ENCODE measurements at regions not wholly inside any gene's neighbourhood (a gene's known extent, or its start where the extent isn't known, plus 50 kb on each side); places are given as distances from the start of the nearest gene placed in this dataset.
A peak's percentile ranks its signal among the peaks of the same experiment; 100 is the strongest.

DNA sequence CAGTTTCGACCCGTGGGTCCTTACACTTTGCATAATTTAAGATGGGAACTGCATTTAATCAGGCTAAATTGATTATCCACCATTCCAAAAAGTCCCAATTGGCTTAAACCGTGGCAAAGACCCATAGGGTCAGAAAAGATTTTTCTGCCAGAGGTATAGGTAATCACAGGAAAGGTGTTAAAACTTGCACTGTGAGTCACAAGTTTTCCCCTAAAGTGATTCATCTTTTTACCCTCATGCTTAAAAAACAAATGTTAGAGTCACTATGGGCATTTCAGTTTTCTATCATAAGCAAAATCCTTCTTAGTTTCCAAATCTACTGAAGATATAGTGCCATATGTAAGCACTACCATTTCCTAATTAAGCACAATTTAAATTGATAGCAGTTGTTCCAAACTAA lies 1079.8 kb downstream of the ADGRL2 start:
- no peak for DNase-seq (ENCODE audit: low spot score)

DNA sequence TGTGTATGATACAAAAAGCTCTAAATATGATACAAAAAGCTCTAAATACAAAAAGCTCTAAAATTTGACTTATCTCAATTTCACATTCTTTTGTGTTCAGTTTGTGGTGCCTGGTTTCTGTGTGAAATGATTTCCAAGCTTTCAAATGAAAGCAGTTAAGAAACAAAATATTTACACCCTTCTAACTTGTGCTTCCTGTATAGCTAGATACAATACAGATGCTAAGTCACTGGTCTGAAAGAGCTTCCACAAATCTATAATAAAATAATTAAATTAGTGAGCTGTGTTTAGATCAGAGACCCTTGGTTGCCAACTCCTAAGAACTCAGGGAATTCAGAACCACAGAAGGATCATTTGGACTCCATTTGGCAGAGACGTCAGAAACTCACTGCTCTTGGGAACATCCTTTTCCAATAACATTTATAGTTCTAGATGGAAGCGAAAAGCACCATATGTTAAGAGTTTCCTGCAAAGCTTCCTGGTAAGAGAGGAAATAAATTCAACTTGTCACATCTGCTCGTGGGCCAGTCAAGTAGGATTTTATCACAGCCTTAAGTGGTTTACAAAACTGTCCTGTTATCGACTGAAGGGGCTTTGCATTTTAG lies 1079.1 kb downstream of the ADGRL2 start:
- DNase-seq (ENCODE audit: low spot score): peak; percentile 19

DNA sequence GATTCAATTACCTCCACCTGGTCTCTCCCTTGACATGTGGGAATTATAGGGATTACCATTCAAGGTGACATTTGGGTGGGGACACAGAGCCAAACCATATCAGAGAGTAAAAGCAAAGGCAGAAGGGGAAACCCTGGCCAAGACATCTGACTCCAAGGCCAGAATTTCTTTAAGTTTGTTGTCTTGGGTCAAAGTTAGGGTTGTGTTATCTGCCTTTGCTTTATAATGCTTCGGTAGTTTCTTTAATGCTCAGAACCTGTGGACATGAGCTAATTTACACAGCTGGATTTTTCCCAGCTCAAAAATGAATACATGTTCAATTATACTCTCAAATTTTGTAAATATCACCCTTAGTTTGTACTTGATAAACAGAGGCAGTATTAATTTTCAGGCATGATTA lies 1074.4 kb downstream of the ADGRL2 start:
- no peak for DNase-seq (ENCODE audit: low spot score)

DNA sequence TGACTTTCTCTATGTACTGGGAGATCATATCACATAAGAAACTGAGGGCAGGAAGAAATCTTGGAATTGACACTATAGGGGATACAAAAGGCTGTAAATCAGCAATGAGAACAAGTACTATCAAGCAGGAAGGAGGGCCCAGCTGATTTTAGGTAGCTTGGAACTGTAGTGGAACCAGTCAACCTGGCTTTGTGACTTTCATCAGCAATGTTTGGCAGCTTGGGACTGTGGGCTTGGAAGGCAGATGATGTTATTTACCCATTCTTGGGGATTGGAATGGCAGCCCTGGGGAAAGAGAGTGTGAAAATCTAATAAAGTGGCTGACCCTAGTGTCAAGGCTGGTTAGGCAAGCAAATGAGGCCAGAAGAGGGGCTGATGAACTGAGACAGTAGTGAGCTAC lies 1073.3 kb downstream of the ADGRL2 start:
- DNase-seq (ENCODE audit: low spot score): no peak

DNA sequence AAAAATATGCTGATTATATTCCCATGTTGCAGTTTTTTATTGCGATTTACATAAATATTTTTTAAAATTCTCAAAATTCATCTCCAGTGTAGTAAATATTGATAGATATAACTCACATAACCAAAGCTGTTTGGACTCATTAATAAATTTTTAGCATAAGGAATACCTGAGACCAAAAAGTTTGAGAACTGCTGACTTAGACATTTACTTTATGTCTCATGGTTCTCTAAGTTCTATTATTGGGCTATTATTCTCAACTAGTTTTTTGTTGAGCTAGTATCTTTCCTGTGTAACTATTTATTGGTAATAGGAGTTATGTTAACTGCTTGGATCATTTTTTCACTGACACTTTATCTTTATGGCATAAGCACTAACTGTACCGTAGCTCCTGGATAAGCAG lies 1069.6 kb downstream of the ADGRL2 start:
- no peak for DNase-seq (ENCODE audit: low spot score)

DNA sequence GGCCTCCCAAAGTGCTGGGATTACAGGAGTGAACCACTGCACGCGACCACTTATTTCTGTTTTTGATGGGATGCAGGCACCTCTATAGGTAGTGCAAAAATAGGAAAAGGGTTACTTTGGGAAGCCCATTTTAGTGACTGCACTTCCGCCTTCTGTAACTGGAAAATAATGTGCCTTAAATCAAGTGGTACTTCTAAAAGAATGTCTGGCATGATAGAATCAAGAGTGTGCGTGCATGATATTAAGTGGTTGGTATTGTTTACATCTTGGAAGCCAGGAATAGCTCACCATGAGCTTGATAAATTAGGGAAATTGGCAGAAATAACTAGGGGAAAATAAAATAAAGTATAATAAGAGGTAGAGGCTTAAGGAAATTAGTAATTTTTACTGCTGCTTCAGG lies 1067.0 kb downstream of the ADGRL2 start:
- DNase-seq (ENCODE audit: low spot score): no peak

DNA sequence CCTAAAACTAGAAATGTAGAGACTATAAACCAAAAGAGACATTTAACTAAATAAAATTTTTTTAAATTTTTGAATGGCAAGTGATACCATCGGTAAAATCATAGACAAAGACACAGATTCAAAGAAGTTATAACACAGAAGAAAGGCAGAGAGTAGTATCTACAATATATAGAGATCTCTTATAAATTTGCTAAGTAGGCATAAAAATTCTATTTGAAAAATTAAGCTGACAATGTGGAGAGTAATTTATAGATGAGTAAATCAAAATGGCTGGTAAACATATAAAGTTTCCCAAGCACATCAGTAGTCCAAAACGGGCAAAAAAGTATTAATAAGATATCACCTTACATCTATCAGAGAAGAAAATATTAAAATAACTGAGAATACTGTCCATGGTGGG lies 1061.0 kb downstream of the ADGRL2 start:
- no peak for DNase-seq (ENCODE audit: low spot score)

DNA sequence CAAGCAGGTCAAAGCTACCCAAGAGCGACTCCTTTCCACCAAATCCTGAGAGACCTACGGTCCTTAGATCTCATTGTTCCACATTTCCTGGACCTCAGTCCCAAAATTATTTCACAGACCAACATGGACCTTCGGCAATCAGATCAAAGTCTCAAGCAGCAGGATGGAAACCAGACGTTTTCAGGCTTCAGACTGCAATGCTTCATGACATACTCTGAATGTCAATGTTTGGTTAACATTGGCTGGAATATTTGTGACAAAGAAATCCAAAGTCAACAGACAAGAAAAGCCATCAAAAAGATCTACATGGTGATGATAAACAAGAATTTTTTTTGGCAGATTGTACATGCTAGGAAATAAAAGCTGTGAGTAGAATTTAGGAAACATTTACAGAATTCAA lies 1057.3 kb downstream of the ADGRL2 start:
- no peak for DNase-seq (ENCODE audit: low spot score)

DNA sequence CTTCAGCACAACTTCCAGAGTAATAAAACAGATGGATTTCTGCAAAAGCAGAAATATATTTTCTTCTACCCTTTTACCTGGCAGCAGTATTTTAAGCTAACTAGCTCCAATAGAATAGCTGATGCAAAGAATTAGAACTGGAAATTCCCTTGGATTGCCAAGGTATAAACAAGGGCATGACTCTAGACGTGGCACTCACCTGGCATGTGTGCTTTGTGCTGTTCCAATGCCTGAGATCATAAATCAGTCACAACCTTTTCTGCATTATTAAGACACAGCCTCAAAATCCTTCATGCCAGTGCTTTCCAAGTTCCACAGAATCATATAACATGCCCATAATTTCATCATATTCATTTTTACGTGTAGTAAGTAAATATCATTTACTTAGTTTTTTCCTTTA lies 1048.7 kb downstream of the ADGRL2 start:
- DNase-seq (ENCODE audit: low spot score): no peak

DNA sequence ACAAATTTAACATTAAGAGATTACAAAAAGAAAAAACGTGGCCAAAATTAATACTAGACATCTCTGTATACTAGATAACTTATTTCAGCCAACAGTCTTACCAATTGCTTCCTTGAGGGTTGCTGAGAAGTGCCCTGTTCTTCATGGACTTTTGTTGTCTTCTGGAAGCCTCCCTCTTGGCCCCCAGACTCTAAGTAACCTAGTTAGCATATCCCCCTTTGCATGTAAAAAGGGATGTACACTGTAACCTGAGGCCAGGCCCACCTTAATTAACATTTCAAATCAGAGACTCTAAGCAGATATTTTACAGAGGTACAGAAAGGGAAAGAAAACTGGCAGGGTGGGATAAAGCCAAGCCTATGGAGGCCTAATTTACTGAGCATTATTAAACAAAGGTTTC lies 1047.3 kb downstream of the ADGRL2 start:
- DNase-seq (ENCODE audit: low spot score): no peak

DNA sequence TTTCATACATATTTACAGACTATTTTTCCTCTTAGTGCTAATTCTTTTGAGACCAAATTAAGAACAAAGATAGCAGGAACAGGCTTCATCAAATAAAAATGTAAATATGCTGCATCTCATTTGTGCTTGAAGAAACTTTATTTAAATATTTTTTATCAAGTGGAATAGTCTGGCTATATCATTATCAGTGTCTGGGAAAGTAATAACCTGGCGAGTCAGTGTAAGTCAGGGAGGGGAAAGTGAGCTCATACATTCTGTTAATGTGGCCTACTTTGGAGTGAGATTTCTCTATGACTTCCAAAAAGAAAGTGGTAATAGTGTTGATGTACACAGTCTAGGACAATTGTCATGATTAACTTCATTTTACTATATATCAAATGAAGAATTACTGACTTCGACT lies 1045.1 kb downstream of the ADGRL2 start:
- no peak for DNase-seq (ENCODE audit: low spot score)

DNA sequence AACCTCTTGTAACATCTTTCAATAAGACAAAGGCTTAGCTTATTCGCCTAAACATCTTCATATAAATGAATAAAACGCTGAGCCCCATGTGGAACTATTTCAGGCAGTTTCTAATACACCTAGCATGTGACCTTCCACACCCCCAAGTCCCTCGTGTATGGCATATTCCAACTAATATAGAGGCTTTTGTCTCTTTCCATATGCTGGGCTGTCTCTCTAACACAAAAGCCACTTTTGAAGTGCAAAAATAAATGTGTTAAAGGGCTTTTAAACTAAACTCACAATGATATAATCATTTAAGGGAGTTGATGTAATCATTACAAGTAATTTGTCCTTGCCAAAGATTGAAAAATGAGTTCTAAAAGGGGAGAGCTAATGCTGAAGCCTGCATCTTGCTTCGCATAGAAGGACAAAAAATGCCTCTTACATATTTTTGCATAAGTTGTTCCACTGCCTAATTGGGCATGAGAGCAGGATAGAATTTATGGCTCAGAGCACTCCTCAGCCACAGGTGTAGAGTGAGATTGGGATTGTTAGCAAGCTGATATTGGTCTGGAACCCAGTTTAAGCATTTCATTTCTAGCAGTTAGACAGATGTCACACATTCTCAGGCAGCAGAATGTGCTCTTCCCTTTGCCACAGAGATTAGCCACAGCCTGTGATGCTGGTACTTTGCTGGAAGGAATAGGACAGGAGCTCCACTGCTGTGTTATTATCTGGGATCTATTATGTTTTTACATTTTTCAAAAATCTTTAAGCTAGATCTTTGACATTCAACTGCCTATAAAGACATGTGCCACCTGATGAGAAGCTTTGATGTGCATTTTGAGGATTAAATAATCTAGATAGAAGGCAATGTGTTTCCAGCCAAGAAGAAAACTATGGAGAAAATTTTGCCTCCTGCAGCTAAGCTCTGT lies 1044.4 kb downstream of the ADGRL2 start:
- no peak for DNase-seq (ENCODE audit: low spot score)

DNA sequence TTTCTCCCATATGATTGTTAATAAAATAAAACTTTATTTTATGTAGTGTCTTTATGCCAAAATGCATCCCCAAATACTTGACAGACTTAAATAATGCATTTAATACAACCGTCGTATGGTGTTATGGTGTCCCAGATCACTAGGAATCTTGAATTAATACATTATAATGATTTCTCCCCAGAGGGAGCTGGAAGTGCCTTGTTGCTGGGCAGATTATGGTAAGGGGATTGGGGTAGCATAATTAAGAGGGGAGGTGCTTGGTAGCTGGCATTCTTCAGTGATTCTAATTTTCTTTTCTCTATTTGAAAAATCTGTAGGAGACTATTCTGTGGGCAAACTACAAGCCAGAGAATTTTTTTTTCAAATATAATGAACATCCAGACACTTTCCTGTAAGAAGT lies 1043.7 kb downstream of the ADGRL2 start:
- DNase-seq (ENCODE audit: low spot score): no peak

DNA sequence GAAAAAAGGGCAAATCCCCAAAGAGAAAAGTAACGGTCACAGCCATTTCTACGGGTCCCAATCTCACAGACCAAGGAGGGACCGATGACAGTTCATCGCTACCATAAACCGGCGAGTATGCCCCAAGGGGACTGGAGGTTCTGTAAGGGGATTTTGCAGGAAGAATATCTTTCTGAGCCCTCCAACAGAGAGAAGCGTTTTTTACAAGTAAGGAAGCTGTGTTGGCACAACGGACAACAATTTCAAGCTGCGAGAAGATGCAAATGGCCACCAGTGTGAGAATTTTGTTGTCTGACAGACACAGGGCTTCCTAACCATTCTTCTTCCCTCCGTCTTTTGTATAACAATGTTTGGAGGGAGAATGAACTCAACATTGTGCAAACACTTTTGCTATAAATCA lies 1043.1 kb downstream of the ADGRL2 start:
- no peak for DNase-seq (ENCODE audit: low spot score)

DNA sequence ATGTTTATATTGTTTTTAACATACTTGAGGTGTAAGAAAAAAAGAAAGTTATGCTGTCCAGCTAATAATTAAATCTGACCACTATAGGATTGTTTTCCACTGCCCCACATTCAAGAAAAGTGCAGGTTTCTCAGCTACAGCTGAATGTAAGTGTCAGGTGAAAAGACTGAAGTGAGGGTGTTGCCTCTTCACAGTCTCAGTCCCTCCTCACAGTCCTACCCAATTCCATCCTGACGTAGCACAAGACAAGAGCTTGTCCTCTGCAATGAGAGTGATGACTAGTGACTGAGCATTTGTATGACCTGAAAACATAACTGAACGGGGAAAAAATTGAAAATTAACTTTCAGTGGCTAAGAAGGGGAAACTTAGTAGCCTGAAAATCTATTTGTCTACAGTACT lies 1039.5 kb downstream of the ADGRL2 start:
- no peak for DNase-seq (ENCODE audit: low spot score)

DNA sequence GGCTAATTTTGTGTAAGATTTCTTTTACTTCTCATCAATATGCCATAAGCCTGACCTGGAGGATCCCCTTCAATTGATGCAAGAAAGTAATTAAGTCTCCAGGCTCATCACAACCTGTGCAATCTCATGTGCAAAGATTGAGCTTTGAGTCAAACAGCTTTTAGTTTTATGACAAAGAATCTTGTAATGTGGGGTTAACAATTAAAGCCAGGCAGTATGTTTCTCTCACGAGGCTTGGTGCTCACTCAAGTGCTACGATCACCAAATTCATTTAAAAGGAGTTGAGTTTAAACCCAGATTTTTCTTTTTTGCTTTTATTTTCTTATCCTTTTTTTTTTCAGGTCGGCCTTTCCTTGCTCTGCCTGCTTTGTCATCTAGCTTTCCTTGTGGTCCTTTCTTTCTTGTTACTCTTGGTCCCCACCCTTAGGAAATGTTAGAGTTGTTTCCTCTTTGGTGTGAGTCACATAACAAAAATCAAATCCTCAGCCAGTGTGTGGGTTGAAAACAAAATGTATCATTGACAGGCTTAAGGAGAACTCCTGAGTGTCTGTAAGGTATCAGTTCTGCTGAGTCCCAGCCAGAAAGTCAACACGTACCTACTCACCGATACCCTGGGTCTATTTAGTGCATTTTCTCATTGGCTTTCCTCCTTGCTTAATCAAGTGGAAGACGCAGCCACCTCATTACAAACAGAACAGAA lies 1037.2 kb downstream of the ADGRL2 start:
- peak; percentile 40 for DNase-seq (ENCODE audit: low spot score)

DNA sequence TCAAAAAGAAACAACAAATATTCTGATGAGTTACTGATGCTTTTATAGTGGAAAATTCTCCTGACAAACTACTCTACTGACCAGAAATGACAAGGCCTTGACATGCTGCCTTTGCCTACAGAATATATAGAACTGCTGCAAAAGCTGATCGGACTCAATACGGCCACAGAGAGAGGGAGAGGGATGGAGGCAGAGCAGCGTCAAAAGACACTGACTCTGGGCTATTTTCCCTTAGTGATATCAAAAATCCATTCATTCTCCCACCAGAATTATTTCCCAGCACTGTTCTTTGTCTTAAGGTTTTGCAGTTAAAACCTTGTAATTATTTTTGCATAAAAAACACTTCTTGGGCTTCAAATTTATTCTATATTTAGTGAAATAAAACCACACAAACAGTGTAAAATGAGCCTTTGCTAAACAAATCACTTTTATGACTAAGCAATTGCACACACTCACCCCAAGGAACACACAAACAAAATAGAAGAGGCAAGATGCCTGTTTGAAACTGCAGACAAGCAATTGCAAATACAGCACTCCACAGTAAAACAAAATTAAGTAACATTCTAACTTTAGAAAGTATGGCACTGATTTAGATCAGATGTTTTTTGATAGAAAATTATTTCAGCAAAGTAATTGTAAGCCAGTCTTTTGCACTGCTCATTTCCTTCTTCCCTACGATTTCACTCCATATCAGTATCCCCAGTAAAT lies 1036.4 kb downstream of the ADGRL2 start:
- DNase-seq (ENCODE audit: low spot score): peak; percentile 3

DNA sequence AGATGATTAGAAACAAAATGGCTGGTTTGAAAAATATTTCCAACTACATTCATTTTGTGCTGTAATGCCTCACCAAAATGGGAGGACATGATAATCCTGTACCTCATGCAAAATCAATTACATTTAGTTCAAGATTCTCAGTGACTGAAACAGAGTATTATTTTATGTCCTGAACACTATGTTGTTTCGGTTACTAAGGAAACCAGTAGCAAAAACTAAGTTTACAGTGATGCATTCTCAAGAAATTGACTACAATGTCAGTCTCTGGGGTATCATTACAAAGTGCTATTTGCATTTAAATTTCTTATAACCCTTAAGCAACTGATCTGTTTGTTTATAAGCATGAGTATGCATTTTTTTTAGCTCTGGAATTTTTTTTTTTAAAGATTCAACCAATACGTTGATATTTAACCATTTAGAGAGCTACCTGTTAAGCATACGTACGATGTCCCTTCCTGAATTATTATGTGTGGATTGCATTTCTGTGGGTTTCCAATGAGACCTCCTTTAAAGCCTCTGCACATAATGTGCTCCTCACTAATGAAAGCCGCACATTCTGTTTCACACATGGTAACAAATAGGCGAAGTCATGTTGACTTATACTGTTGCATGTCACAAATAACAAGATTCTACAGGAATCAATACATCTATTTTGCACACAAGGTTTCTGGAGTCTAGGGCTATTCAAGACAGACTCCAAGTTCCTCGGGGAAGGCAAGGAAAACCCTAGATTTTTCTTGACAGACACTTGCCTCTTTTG lies 1035.7 kb downstream of the ADGRL2 start:
- no peak for DNase-seq (ENCODE audit: low spot score)

DNA sequence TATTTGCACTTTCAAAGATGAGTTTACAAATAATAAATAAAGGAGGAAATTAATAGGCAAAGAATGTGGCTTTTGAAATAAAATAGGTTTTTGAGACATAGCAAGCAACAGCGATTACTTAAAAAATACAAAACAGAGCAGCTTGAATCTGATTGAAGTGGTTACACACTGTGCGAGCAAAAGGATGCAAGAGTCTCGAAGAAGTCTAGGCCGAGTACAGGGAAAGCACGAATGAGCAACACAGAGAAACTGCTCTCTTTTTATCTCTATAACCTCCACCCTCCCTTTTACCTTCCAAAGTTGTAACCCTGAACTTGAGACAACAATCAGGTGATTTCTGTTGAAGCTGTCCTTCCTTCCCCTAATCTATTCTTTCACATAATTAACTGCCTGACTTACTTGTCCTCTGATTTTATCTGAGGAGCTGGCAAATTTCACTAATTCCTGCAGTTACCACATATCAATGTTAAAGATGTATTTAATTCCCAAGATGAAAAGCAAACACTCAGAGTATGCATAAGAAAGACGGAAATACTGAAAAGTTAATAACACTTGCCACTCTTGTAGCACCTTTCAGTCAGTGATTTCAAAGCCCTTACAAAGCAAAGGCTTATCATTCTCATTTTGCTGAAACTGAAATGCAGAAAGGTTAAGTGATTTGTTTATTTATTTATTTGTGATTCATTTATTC lies 1030.1 kb downstream of the ADGRL2 start:
- DNase-seq (ENCODE audit: low spot score): no peak

DNA sequence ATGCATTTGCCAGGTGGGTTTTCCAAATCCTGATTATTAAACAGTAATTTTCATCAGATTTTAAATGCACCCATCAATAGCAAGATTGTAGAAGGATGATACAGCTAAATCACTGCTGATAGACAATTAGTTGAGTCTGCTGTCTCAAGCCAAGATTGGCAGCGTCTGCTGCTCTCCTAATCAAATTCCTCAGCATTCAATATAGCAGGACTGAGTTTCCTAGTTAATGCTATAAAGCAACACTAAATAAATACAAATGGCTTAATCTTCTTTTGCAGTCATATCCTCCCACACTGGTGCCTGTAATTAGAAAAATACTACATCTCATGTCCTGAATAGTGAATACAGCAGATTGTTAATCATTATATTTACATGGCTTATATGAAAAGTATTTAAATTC lies 1028.8 kb downstream of the ADGRL2 start:
- DNase-seq (ENCODE audit: low spot score): no peak

DNA sequence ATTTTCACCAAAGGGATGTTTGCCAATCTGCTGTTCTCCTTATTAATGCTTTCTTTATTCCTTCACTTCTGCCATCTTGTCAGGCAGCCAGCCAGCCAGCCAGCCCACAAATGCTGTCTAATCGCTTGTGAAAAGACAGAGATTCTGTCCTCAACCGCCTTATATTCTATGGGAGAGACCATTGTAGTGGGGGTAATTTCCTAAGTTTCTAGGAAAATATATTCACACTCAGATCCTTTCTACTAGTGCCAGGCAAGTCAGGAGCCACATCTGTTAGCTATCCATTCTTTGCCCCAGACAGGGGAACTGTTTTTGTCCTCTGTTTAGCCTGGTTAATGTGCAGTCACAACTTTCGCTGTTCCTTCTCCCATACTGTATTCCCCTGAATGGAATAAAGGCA lies 1023.1 kb downstream of the ADGRL2 start:
- DNase-seq (ENCODE audit: low spot score): no peak

All from kidney capillary endothelial cell (primary cell).